ENCODE measurements at regions not wholly inside any gene's neighbourhood (a gene's known extent, or its start where the extent isn't known, plus 50 kb on each side); places are given as distances from the start of the nearest gene placed in this dataset.
"Not testable (repeated sequence)": the region's sequence is repeated elsewhere in the genome, so short reads cannot be mapped to it uniquely, and the experiment has no call there.

- no peak overlapping the region for H3K4me3 ChIP-seq
- no peak for DNase-seq (ENCODE audit: low spot score)
- no peaks in the 10 kb centered on the region for H3K9me3 ChIP-seq
- TF ChIP-seq CTCF (IDR thresholded peaks at IDR 0.05), result no peak
- H3K4me1 ChIP-seq, result no peaks in the 10 kb centered on the region
- no peaks in the 10 kb centered on the region for H3K36me3 ChIP-seq
- no peaks in the 10 kb centered on the region for H3K27me3 ChIP-seq
- H3K27ac ChIP-seq, result no peak overlapping the region
These were observed 295.1 kb upstream of the CDYL start for GRCh38 chr6:4480788-4481735.

- Histone ChIP-seq H3K4me3 (no peak overlapping the region), H3K36me3 (no peaks in the 10 kb centered on the region), H3K9me3 (no peaks in the 10 kb centered on the region), H3K27me3 (no peaks in the 10 kb centered on the region), H3K27ac (no peak overlapping the region), H3K4me1 (no peaks in the 10 kb centered on the region)
- DNase-seq (ENCODE audit: low spot score), result no peak
- no peak for TF ChIP-seq CTCF (IDR thresholded peaks at IDR 0.05)
These were observed 298.1 kb upstream of the CDYL start for GRCh38 chr6:4478098-4478497.

- Histone ChIP-seq H3K27ac (no peak overlapping the region), H3K27me3 (no peaks in the 10 kb centered on the region), H3K4me3 (no peak overlapping the region), H3K36me3 (no peaks in the 10 kb centered on the region), H3K9me3 (peaks cover 0 to 10% of the 10 kb centered on the region in 2 donors), H3K4me1 (no peaks in the 10 kb centered on the region)
- no peak for TF ChIP-seq CTCF (IDR thresholded peaks at IDR 0.05)
- DNase-seq (ENCODE audit: low spot score), result no peak
These were observed 301.4 kb upstream of the CDYL start for GRCh38 chr6:4474810-4475209.

GRCh38 chr6:4472969-4473642 is 303.1 kb upstream of the CDYL start:
- H3K4me3 ChIP-seq, result no peak overlapping the region
- H3K4me1 ChIP-seq, result no peaks in the 10 kb centered on the region
- H3K36me3 ChIP-seq, result no peaks in the 10 kb centered on the region
- no peak for DNase-seq (ENCODE audit: low spot score)
- no peak for TF ChIP-seq CTCF (IDR thresholded peaks at IDR 0.05)
- peaks cover 0 to 10% of the 10 kb centered on the region in 2 donors for H3K9me3 ChIP-seq
- no peaks in the 10 kb centered on the region for H3K27me3 ChIP-seq
- H3K27ac ChIP-seq, result peak overlapping the region in 1 of 2 donors; percentile 62

GRCh38 chr6:4472222-4472621 is 304.0 kb upstream of the CDYL start:
- H3K4me1 ChIP-seq, result no peaks in the 10 kb centered on the region
- H3K4me3 ChIP-seq, result no peak overlapping the region
- H3K36me3 ChIP-seq, result no peaks in the 10 kb centered on the region
- H3K9me3 ChIP-seq, result peaks cover 0 to 10% of the 10 kb centered on the region in 2 donors
- TF ChIP-seq CTCF (IDR thresholded peaks at IDR 0.05), result no peak
- no peak overlapping the region for H3K27ac ChIP-seq
- H3K27me3 ChIP-seq, result no peaks in the 10 kb centered on the region
- no peak for DNase-seq (ENCODE audit: low spot score)

GRCh38 chr6:4471515-4471914 is 304.7 kb upstream of the CDYL start:
- not testable (repeated sequence) for H3K27me3 ChIP-seq; H3K36me3 ChIP-seq; H3K9me3 ChIP-seq; DNase-seq (ENCODE audit: low spot score); H3K4me3 ChIP-seq; H3K4me1 ChIP-seq; H3K27ac ChIP-seq

All from right atrium auricular region (tissue), 2 donors.